HUDEP-2 (cell line): ENCODE measurements at regions not wholly inside any gene's neighbourhood (a gene's known extent, or its start where the extent isn't known, plus 50 kb on each side); places are given as distances from the start of the nearest gene placed in this dataset.

Source experiments
- DNase-seq, 76 experiments: peaks; one replicate each; lab custom pipeline; 2025; ENCODE audit not compliant: unreplicated experiment in 76 of 76; lab: John Stamatoyannopoulos, UW

- no peak for DNase-seq
These were observed 215.1 kb upstream of the GGTLC1 start for GRCh38 chr20:24203526-24204183.

- no peak for DNase-seq
These were observed 210.9 kb upstream of the GGTLC1 start for GRCh38 chr20:24199501-24199900.

- no peak for DNase-seq
These were observed 205.6 kb upstream of the GGTLC1 start for GRCh38 chr20:24194143-24194542.

- no peak for DNase-seq
These were observed 202.3 kb upstream of the GGTLC1 start for GRCh38 chr20:24190905-24191304.

GRCh38 chr20:24185791-24186190 is 197.2 kb upstream of the GGTLC1 start:
- no peak for DNase-seq

- no peak for DNase-seq
These were observed 192.6 kb upstream of the GGTLC1 start for GRCh38 chr20:24181151-24181550.

- no peak for DNase-seq
These were observed 180.7 kb upstream of the GGTLC1 start for GRCh38 chr20:24169256-24169655.

GRCh38 chr20:24166412-24166811 is 177.8 kb upstream of the GGTLC1 start:
- DNase-seq = no peak

GRCh38 chr20:24166123-24166381 is 177.5 kb upstream of the GGTLC1 start:
- DNase-seq = no peak

GRCh38 chr20:24165301-24166122 is 176.9 kb upstream of the GGTLC1 start:
- DNase-seq = no peak

GRCh38 chr20:24164360-24164759 is 175.8 kb upstream of the GGTLC1 start:
- peak in 2 of 76 experiments; percentile 0 to 2 for DNase-seq

- no peak for DNase-seq
These were observed 174.9 kb upstream of the GGTLC1 start for GRCh38 chr20:24163506-24163905.

GRCh38 chr20:24160563-24161281 is 172.1 kb upstream of the GGTLC1 start:
- peak in 16 of 76 experiments; percentile 1 to 25 (median 10) for DNase-seq

GRCh38 chr20:24158281-24158680 is 169.7 kb upstream of the GGTLC1 start:
- DNase-seq = no peak

- no peak for DNase-seq
These were observed 168.6 kb upstream of the GGTLC1 start for GRCh38 chr20:24157213-24157612.

GRCh38 chr20:24153101-24154040 is 164.8 kb upstream of the GGTLC1 start:
- no peak for DNase-seq

- no peak for DNase-seq
These were observed 163.2 kb upstream of the GGTLC1 start for GRCh38 chr20:24151621-24152294.

- no peak for DNase-seq
These were observed 161.8 kb upstream of the GGTLC1 start for GRCh38 chr20:24150406-24150805.

- peak in 21 of 76 experiments; percentile 1 to 43 (median 12) for DNase-seq
These were observed 161.3 kb upstream of the GGTLC1 start for GRCh38 chr20:24149881-24150307.

GRCh38 chr20:24149175-24149574 is 160.6 kb upstream of the GGTLC1 start:
- no peak for DNase-seq
